ENCODE measurements at regions not wholly inside any gene's neighbourhood (a gene's known extent, or its start where the extent isn't known, plus 50 kb on each side); places are given as distances from the start of the nearest gene placed in this dataset.

DNA sequence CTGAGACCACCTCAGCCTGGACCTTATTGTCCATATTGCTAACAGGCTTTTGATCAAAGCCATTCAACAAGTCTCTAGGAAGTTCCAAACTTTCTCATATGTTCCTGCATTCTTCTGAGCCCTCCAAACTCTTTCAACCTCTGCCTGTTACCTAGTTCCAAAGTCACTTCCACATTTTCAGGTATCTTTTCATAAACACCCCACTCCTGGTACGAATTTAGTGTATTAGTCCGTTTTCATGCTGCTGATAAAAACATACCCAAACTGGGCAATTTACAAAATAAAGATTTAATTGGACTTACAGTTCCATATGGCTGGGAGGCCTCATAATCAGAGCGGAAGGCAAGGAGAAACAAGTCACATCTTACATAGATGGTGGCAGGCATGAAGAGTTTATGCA is 836.8 kb downstream of the SORCS1 start:
- H4K20me1 ChIP-seq (ENCODE audit: control insufficient read depth, extremely low read depth, insufficient read depth, low read length) = no peaks in the 10 kb centered on the region
- no peak for DNase-seq (ENCODE audit: low read depth, low spot score)
- FAIRE-seq = no peak

DNA sequence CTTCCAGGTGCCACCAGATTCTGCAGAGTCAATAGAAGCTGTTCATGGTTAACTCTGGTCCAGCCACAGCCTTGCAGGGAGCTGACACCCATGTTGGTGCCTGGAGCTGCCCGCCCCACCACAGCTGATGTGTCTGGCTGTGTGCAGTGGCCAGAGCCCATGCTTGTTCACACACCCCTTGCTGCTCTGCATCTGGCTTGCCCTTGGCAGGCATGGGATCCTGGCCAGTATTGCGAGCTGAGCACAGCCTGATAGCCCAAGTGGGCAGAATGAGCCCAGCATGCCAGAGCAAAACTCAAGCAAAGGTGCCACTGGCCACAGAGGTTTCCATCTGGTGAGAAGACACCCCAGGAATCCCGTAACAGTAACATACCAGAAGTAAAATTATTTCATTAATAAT is 843.6 kb downstream of the SORCS1 start:
- dilution Hi-C loops (cut with MboI; ENCODE audit: extremely low pct_ligation_motif_present, low sequenced_read_pairs) = no loop called here
- TF ChIP-seq, protein P1, sequence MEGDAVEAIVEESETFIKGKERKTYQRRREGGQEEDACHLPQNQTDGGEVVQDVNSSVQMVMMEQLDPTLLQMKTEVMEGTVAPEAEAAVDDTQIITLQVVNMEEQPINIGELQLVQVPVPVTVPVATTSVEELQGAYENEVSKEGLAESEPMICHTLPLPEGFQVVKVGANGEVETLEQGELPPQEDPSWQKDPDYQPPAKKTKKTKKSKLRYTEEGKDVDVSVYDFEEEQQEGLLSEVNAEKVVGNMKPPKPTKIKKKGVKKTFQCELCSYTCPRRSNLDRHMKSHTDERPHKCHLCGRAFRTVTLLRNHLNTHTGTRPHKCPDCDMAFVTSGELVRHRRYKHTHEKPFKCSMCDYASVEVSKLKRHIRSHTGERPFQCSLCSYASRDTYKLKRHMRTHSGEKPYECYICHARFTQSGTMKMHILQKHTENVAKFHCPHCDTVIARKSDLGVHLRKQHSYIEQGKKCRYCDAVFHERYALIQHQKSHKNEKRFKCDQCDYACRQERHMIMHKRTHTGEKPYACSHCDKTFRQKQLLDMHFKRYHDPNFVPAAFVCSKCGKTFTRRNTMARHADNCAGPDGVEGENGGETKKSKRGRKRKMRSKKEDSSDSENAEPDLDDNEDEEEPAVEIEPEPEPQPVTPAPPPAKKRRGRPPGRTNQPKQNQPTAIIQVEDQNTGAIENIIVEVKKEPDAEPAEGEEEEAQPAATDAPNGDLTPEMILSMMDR (optimal IDR thresholded peaks at IDR 0.05 in 1 of 3, IDR thresholded peaks at IDR 0.05 in 1 of 3, conservative IDR thresholded peaks at IDR 0.05 in 1 of 3; ENCODE audit: extremely low read depth in 1 of 3, insufficient read depth in 2 of 3, low read length in 3 of 3) = no peak
- TF ChIP-seq EZH2 (IDR thresholded peaks at IDR 0.05; ENCODE audit: low read length) = no peak
- H3K9ac ChIP-seq (ENCODE audit: control insufficient read depth, extremely low read depth, insufficient read depth, low read length) = no peak overlapping the region
- H3K9me1 ChIP-seq (ENCODE audit: control insufficient read depth, extremely low read depth, insufficient read depth, low read length) = no peaks in the 10 kb centered on the region
- FAIRE-seq (no peak), DNase-seq (ENCODE audit: low read depth, low spot score) (no peak)
- no peaks in the 10 kb centered on the region for H3K4me1 ChIP-seq (ENCODE audit: control insufficient read depth, extremely low read depth, insufficient read depth, low read length)
- H3K4me3 ChIP-seq (ENCODE audit: control insufficient read depth in 2 of 3, extremely low read depth in 1 of 3, insufficient read depth in 2 of 3, low read depth in 1 of 3, low read length in 3 of 3) = no peak overlapping the region
- H3K27ac ChIP-seq (ENCODE audit: control insufficient read depth, insufficient read depth, low read length) = no peak overlapping the region
- no peak overlapping the region for H3K4me2 ChIP-seq (ENCODE audit: control insufficient read depth, extremely low read depth, insufficient read depth, low read depth, low read length)
- H3K9me3 ChIP-seq (ENCODE audit: control insufficient read depth, low read depth, low read length) = no peaks in the 10 kb centered on the region
- H3K36me3 ChIP-seq (ENCODE audit: control insufficient read depth in 2 of 2, extremely low read depth in 1 of 2, insufficient read depth in 2 of 2, low read length in 2 of 2) = no peaks in the 10 kb centered on the region
- no peaks in the 10 kb centered on the region for H3K79me2 ChIP-seq (ENCODE audit: control insufficient read depth, insufficient read depth, low read length)
- no peaks in the 10 kb centered on the region for H4K20me1 ChIP-seq (ENCODE audit: control insufficient read depth, extremely low read depth, insufficient read depth, low read length)
- H3K27me3 ChIP-seq (ENCODE audit: control insufficient read depth, extremely low read depth, insufficient read depth, low read length) = no peaks in the 10 kb centered on the region
- H2AFZ ChIP-seq (ENCODE audit: control insufficient read depth, low read length) = no peak overlapping the region

More for the DNA sequence above, 836.8 kb downstream of the SORCS1 start:
- no peak overlapping the region for H3K9ac ChIP-seq (ENCODE audit: control insufficient read depth, extremely low read depth, insufficient read depth, low read length)
- no peaks in the 10 kb centered on the region for H3K36me3 ChIP-seq (ENCODE audit: control insufficient read depth in 2 of 2, extremely low read depth in 1 of 2, insufficient read depth in 2 of 2, low read length in 2 of 2)
- H3K27ac ChIP-seq (ENCODE audit: control insufficient read depth, insufficient read depth, low read length) = no peak overlapping the region
- dilution Hi-C loops (cut with MboI; ENCODE audit: extremely low pct_ligation_motif_present, low sequenced_read_pairs) = no loop called here
- TF ChIP-seq, protein P1 (optimal IDR thresholded peaks at IDR 0.05 in 1 of 3, IDR thresholded peaks at IDR 0.05 in 1 of 3, conservative IDR thresholded peaks at IDR 0.05 in 1 of 3; ENCODE audit: extremely low read depth in 1 of 3, insufficient read depth in 2 of 3, low read length in 3 of 3) = no peak
- TF ChIP-seq EZH2 (IDR thresholded peaks at IDR 0.05; ENCODE audit: low read length) = no peak
- no peak overlapping the region for H2AFZ ChIP-seq (ENCODE audit: control insufficient read depth, low read length)
- H3K4me2 ChIP-seq (ENCODE audit: control insufficient read depth, extremely low read depth, insufficient read depth, low read depth, low read length) = no peak overlapping the region
- H3K9me1 ChIP-seq (ENCODE audit: control insufficient read depth, extremely low read depth, insufficient read depth, low read length) = no peaks in the 10 kb centered on the region
- no peaks in the 10 kb centered on the region for H3K9me3 ChIP-seq (ENCODE audit: control insufficient read depth, low read depth, low read length)
- no peaks in the 10 kb centered on the region for H3K27me3 ChIP-seq (ENCODE audit: control insufficient read depth, extremely low read depth, insufficient read depth, low read length)
- H3K4me3 ChIP-seq (ENCODE audit: control insufficient read depth in 2 of 3, extremely low read depth in 1 of 3, insufficient read depth in 2 of 3, low read depth in 1 of 3, low read length in 3 of 3) = no peak overlapping the region
- no peaks in the 10 kb centered on the region for H3K4me1 ChIP-seq (ENCODE audit: control insufficient read depth, extremely low read depth, insufficient read depth, low read length)
- no peaks in the 10 kb centered on the region for H3K79me2 ChIP-seq (ENCODE audit: control insufficient read depth, insufficient read depth, low read length)

All from keratinocyte (primary cell).